ENCODE measurements at regions not wholly inside any gene's neighbourhood (a gene's known extent, or its start where the extent isn't known, plus 50 kb on each side); places are given as distances from the start of the nearest gene placed in this dataset.

DNA sequence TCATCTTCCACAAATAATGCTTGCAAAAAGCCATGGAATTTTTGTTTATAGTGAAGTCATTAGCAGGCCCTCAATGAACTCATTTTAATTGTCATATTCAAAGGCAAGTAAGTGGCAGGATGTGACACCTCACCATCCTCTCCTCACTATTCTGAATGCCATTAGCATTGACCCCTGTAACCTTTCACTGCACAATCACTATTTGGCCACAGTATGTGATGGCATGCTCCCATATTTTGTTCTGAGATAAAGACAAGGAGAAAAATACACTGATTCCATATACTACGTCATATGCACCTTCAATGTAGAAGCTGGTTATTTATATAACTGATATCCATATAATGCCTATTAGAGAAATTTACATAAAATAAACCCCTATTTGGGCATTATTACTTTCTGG, 1443.2 kb downstream of the SUCLG1 start:
- Histone ChIP-seq H3K9me2 (replicated peaks; ENCODE audit: control insufficient read depth, low read length) (no peaks in the 10 kb centered on the region), H3K36me3 (ENCODE audit: control insufficient read depth, low read length) (no peaks in the 10 kb centered on the region), H3K9me3 (ENCODE audit: control insufficient read depth, insufficient read depth, low read length) (no peaks in the 10 kb centered on the region), H3K27me3 (ENCODE audit: control insufficient read depth, low read length) (no peaks in the 10 kb centered on the region), H3K4me2 (ENCODE audit: low read length) (no peak overlapping the region), H3K27ac (ENCODE audit: low read depth, low read length) (no peak overlapping the region), H3K79me2 (ENCODE audit: control insufficient read depth, low read length) (no peaks in the 10 kb centered on the region), H4K20me1 (ENCODE audit: control insufficient read depth, insufficient read depth, low read depth, low read length) (no peaks in the 10 kb centered on the region), H3F3A (ENCODE audit: control insufficient read depth, insufficient read depth) (no peaks in the 10 kb centered on the region), H3K4me1 (ENCODE audit: control insufficient read depth, low read length) (no peaks in the 10 kb centered on the region), H3K4me3 (ENCODE audit: low read length) (no peak overlapping the region)
- TF ChIP-seq EZH2phosphoT487 (IDR thresholded peaks at IDR 0.05; ENCODE audit: borderline replicate concordance, low read length), result no peak
- TF ChIP-seq, protein P1, sequence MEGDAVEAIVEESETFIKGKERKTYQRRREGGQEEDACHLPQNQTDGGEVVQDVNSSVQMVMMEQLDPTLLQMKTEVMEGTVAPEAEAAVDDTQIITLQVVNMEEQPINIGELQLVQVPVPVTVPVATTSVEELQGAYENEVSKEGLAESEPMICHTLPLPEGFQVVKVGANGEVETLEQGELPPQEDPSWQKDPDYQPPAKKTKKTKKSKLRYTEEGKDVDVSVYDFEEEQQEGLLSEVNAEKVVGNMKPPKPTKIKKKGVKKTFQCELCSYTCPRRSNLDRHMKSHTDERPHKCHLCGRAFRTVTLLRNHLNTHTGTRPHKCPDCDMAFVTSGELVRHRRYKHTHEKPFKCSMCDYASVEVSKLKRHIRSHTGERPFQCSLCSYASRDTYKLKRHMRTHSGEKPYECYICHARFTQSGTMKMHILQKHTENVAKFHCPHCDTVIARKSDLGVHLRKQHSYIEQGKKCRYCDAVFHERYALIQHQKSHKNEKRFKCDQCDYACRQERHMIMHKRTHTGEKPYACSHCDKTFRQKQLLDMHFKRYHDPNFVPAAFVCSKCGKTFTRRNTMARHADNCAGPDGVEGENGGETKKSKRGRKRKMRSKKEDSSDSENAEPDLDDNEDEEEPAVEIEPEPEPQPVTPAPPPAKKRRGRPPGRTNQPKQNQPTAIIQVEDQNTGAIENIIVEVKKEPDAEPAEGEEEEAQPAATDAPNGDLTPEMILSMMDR (IDR thresholded peaks at IDR 0.05; ENCODE audit: low read depth, low read length, poor library complexity, severe bottlenecking), result no peak

DNA sequence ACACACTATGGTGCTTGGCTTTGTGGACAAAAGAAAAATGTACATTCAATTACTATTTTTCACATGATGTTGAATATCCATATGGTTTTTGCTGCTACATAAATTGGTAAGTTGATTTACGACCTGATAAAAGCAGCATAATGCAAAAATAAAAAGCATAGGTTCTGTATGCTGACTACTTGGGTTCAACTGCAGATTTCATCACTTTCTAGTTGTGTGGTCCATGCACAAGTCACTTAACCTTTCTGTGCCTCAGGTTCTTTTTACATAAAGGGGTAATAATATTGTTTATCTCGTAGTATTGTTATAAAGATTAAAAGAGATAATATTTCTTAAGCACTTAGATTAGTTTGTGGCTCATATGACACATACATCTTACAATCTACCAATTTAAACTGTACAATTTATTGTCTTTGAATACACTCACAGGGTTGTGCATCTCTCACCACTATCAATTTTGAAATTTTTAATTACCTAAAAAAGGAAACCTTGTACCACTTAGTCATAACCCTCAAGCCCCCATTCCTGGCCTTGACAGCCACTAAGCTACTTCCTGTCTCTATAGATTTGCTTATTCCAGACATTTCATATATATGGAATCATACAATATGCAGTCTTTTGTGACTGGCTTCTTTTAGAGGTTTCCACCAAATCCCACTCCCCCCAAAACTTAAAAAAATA, 1443.9 kb downstream of the SUCLG1 start:
- Histone ChIP-seq H4K20me1 (ENCODE audit: control insufficient read depth, insufficient read depth, low read depth, low read length) (no peaks in the 10 kb centered on the region), H3K4me2 (ENCODE audit: low read length) (no peak overlapping the region), H3K4me3 (ENCODE audit: low read length) (no peak overlapping the region), H3F3A (ENCODE audit: control insufficient read depth, insufficient read depth) (no peaks in the 10 kb centered on the region), H3K79me2 (ENCODE audit: control insufficient read depth, low read length) (no peaks in the 10 kb centered on the region), H3K27ac (ENCODE audit: low read depth, low read length) (no peak overlapping the region), H3K9me2 (replicated peaks; ENCODE audit: control insufficient read depth, low read length) (no peaks in the 10 kb centered on the region), H3K36me3 (ENCODE audit: control insufficient read depth, low read length) (no peaks in the 10 kb centered on the region), H3K9me3 (ENCODE audit: control insufficient read depth, insufficient read depth, low read length) (no peaks in the 10 kb centered on the region), H3K27me3 (ENCODE audit: control insufficient read depth, low read length) (no peaks in the 10 kb centered on the region), H3K4me1 (ENCODE audit: control insufficient read depth, low read length) (no peaks in the 10 kb centered on the region)
- TF ChIP-seq, protein P1 (IDR thresholded peaks at IDR 0.05; ENCODE audit: low read depth, low read length, poor library complexity, severe bottlenecking), result no peak
- TF ChIP-seq EZH2phosphoT487 (IDR thresholded peaks at IDR 0.05; ENCODE audit: borderline replicate concordance, low read length), result no peak

DNA sequence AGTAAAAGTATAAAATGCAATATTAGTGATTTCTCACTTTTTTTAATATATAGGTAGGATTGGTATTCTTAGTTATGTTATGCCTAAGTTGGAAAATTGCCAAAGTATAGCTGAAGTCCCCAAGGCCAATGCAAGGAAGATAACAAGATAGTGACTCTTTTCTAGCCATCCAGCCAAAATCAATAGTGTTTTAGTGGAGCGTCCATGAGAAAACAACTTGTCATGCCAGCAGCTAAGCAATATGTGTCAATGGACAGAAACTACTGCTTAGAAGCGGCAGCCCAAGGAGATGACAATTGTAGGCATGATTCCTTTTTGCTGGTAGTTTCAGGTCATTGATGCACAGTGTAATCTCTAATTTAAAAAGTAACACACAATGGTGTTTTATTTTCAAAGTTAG, 1444.6 kb downstream of the SUCLG1 start:
- H3K9me3 ChIP-seq (ENCODE audit: control insufficient read depth, insufficient read depth, low read length), result no peaks in the 10 kb centered on the region
- H3K79me2 ChIP-seq (ENCODE audit: control insufficient read depth, low read length), result no peaks in the 10 kb centered on the region
- H3K27ac ChIP-seq (ENCODE audit: low read depth, low read length), result no peak overlapping the region
- no peaks in the 10 kb centered on the region for H3K36me3 ChIP-seq (ENCODE audit: control insufficient read depth, low read length)
- TF ChIP-seq, protein P1 (IDR thresholded peaks at IDR 0.05; ENCODE audit: low read depth, low read length, poor library complexity, severe bottlenecking), result no peak
- TF ChIP-seq EZH2phosphoT487 (IDR thresholded peaks at IDR 0.05; ENCODE audit: borderline replicate concordance, low read length), result no peak
- no peaks in the 10 kb centered on the region for H3K27me3 ChIP-seq (ENCODE audit: control insufficient read depth, low read length)
- no peaks in the 10 kb centered on the region for H4K20me1 ChIP-seq (ENCODE audit: control insufficient read depth, insufficient read depth, low read depth, low read length)
- no peaks in the 10 kb centered on the region for H3K9me2 ChIP-seq (replicated peaks; ENCODE audit: control insufficient read depth, low read length)
- no peaks in the 10 kb centered on the region for H3F3A ChIP-seq (ENCODE audit: control insufficient read depth, insufficient read depth)
- no peak overlapping the region for H3K4me2 ChIP-seq (ENCODE audit: low read length)
- no peaks in the 10 kb centered on the region for H3K4me1 ChIP-seq (ENCODE audit: control insufficient read depth, low read length)
- no peak overlapping the region for H3K4me3 ChIP-seq (ENCODE audit: low read length)

Measured in DOHH2 (cell line).